ENCODE measurements at regions not wholly inside any gene's neighbourhood (a gene's known extent, or its start where the extent isn't known, plus 50 kb on each side); places are given as distances from the start of the nearest gene placed in this dataset.
A peak's percentile ranks its signal among the peaks of the same experiment; 100 is the strongest.

- Histone ChIP-seq H3K27me3 (no peaks in the 10 kb centered on the region), H3K27ac (peak overlapping the region in 1 of 4 donors; percentile 69), H3K9me3 (no peaks in the 10 kb centered on the region), H3K4me3 (no peak overlapping the region), H3K4me1 (peaks cover 15 to 36% (median 22%) of the 10 kb centered on the region in 4 donors), H3K36me3 (no peaks in the 10 kb centered on the region)
- intact Hi-C loops (cut with DNase I; ENCODE audit: low total_unique reads) (no loop called here), in situ Hi-C loops (cut with MboI; ENCODE audit: low pct_ligation_motif_present in 1 of 4, low pct_unique_long_range_greater_than_20kb in 1 of 4, low sequenced_read_pairs in 3 of 4) (no loop called here)
- TF ChIP-seq EP300 (IDR thresholded peaks at IDR 0.05; ENCODE audit: low read depth) (no peak), CTCF (IDR thresholded peaks at IDR 0.05) (no peak), POLR2A (IDR thresholded peaks at IDR 0.05) (no peak), POLR2AphosphoS5 (IDR thresholded peaks at IDR 0.05) (no peak)
- DNase-seq, result no peak
- WGBS, 2 donors (ENCODE audit: low coverage in 1 of 2), result 86 to 91% methylated on average over 1 to 3 of the region's 3 CpGs
Measured at GRCh38 chr11:35084817-35085440, 54.0 kb upstream of the CD44 start.

GRCh38 chr11:35085531-35086165, 53.3 kb upstream of the CD44 start:
- intact Hi-C loops (cut with DNase I; ENCODE audit: low total_unique reads), result no loop called here
- in situ Hi-C loops (cut with MboI; ENCODE audit: low pct_ligation_motif_present in 1 of 4, low pct_unique_long_range_greater_than_20kb in 1 of 4, low sequenced_read_pairs in 3 of 4), result no loop called here
- Histone ChIP-seq H3K27me3 (no peaks in the 10 kb centered on the region), H3K36me3 (no peaks in the 10 kb centered on the region), H3K4me3 (no peak overlapping the region), H3K9me3 (no peaks in the 10 kb centered on the region), H3K4me1 (peaks cover 15 to 36% (median 22%) of the 10 kb centered on the region in 4 donors), H3K27ac (no peak overlapping the region)
- 86 to 92% methylated on average over 3 to 4 of the region's 4 CpGs for WGBS, 2 donors (ENCODE audit: low coverage in 1 of 2)
- TF ChIP-seq CTCF (IDR thresholded peaks at IDR 0.05), result no peak
- no peak for TF ChIP-seq POLR2AphosphoS5 (IDR thresholded peaks at IDR 0.05)
- no peak for TF ChIP-seq POLR2A (IDR thresholded peaks at IDR 0.05)
- TF ChIP-seq EP300 (IDR thresholded peaks at IDR 0.05; ENCODE audit: low read depth), result no peak
- no peak for DNase-seq

- Histone ChIP-seq H3K27ac (peak overlapping the region in 3 of 4 donors; percentile 15 to 32 (median 21)), H3K4me1 (peaks cover 14 to 27% (median 15%) of the 10 kb centered on the region in 4 donors), H3K4me3 (no peak overlapping the region), H3K27me3 (no peaks in the 10 kb centered on the region), H3K9me3 (no peaks in the 10 kb centered on the region), H3K36me3 (no peaks in the 10 kb centered on the region)
- TF ChIP-seq POLR2AphosphoS5 (IDR thresholded peaks at IDR 0.05), result peak in 1 of 3 donors; percentile 25
- TF ChIP-seq EP300 (IDR thresholded peaks at IDR 0.05; ENCODE audit: low read depth), result no peak
- intact Hi-C loops (cut with DNase I; ENCODE audit: low total_unique reads), result no loop called here
- WGBS, 2 donors (ENCODE audit: low coverage in 1 of 2), result 68% methylated on average over 1 of the region's 1 CpG; no CpG with 5 or more reads in 1 of the 2 donors
- in situ Hi-C loops (cut with MboI; ENCODE audit: low pct_ligation_motif_present in 1 of 4, low pct_unique_long_range_greater_than_20kb in 1 of 4, low sequenced_read_pairs in 3 of 4), result no loop called here
- no peak for DNase-seq
Measured at GRCh38 chr11:35087648-35088047, 51.3 kb upstream of the CD44 start.

- intact Hi-C loops (cut with DNase I; ENCODE audit: low total_unique reads), result no loop called here
- Histone ChIP-seq H3K27me3 (no peaks in the 10 kb centered on the region), H3K27ac (peak overlapping the region in 3 of 4 donors; percentile 15 to 32 (median 21)), H3K4me3 (no peak overlapping the region), H3K36me3 (no peaks in the 10 kb centered on the region), H3K9me3 (no peaks in the 10 kb centered on the region), H3K4me1 (peaks cover 9 to 21% (median 10%) of the 10 kb centered on the region in 4 donors)
- no peak for TF ChIP-seq POLR2A (IDR thresholded peaks at IDR 0.05)
- TF ChIP-seq CTCF (IDR thresholded peaks at IDR 0.05), result no peak
- no peak for TF ChIP-seq POLR2AphosphoS5 (IDR thresholded peaks at IDR 0.05)
- TF ChIP-seq EP300 (IDR thresholded peaks at IDR 0.05; ENCODE audit: low read depth), result no peak
- in situ Hi-C loops (cut with MboI; ENCODE audit: low pct_ligation_motif_present in 1 of 4, low pct_unique_long_range_greater_than_20kb in 1 of 4, low sequenced_read_pairs in 3 of 4), result no loop called here
- no peak for DNase-seq
- WGBS, 2 donors (ENCODE audit: low coverage in 1 of 2), result 77% methylated on average over 2 of the region's 2 CpGs; no CpG with 5 or more reads in 1 of the 2 donors
Measured at GRCh38 chr11:35088226-35088625, 50.7 kb upstream of the CD44 start.
